PC-9 (cell line): ENCODE measurements at regions not wholly inside any gene's neighbourhood (a gene's known extent, or its start where the extent isn't known, plus 50 kb on each side); places are given as distances from the start of the nearest gene placed in this dataset.

ENCODE experiments used
- BruUV-seq: library from RNA; stranded (reverse); fragments of 400-500 nt; replicated peaks from 2 replicates; lab custom pipeline; 2021; lab: Mats Ljungman, UMichigan
- CTCF ChIA-PET: fragments of 300-600 bp; sonication (Branson Sonifier 250); formaldehyde crosslinking; loops from one replicate; lab custom pipeline; 2022; ENCODE audit warnings: antibody characterized with exemption; lab: Charles Lee
- POLR2A ChIA-PET: fragments of 300-600 bp; sonication (Branson Sonifier 250); formaldehyde crosslinking; loops from one replicate; lab custom pipeline; 2022; ENCODE audit warnings: antibody characterized with exemption; ENCODE audit not compliant: unreplicated experiment; lab: Charles Lee
- DNase-seq, 2 experiments: peaks; one replicate each; pipeline versions ENCODE4 v3.0.0 to v3.0.0-alpha.2; 2015 to 2022; ENCODE audit warnings: mixed read lengths in 1 of 2
- H2AFZ ChIP-seq: fragments of 200-600 bp; sonication (generic); 2 replicates; pipeline ENCODE4 v1.8.1; 2017; ENCODE audit warnings: antibody characterized with exemption
- H3F3A ChIP-seq: fragments of 200-600 bp; sonication (generic); 2 replicates; pipeline ENCODE4 v1.8.1; 2017; ENCODE audit warnings: antibody characterized with exemption, mild to moderate bottlenecking, low read depth; ENCODE audit not compliant: insufficient read depth
- H3K27ac ChIP-seq: fragments of 200-600 bp; sonication (generic); 2 replicates; pipeline ENCODE4 v1.6.1; 2016; ENCODE audit warnings: mixed run types
- H3K27me3 ChIP-seq: fragments of 200-600 bp; sonication (generic); 2 replicates; pipeline ENCODE4 v1.6.1; 2016; ENCODE audit warnings: low read depth, mixed run types; ENCODE audit not compliant: insufficient read depth
- H3K36me3 ChIP-seq: fragments of 200-600 bp; sonication (generic); 2 replicates; pipeline ENCODE4 v1.6.1; 2016; ENCODE audit warnings: low read depth, mixed run types
- H3K4me1 ChIP-seq: fragments of 200-600 bp; sonication (generic); replicated peaks from 2 replicates; pipeline ENCODE4 v1.6.1; 2016; ENCODE audit warnings: mixed run types; ENCODE audit not compliant: insufficient read depth
- H3K4me2 ChIP-seq: fragments of 200-600 bp; sonication (generic); 2 replicates; pipeline ENCODE4 v1.6.1; 2017; ENCODE audit warnings: mixed run types
- H3K4me3 ChIP-seq: fragments of 200-600 bp; sonication (generic); 2 replicates; pipeline ENCODE4 v1.6.1; 2016; ENCODE audit warnings: mixed run types
- H3K79me2 ChIP-seq: fragments of 200-600 bp; sonication (generic); 2 replicates; pipeline ENCODE4 v1.6.1; 2017; ENCODE audit warnings: low read depth, mixed run types
- H3K9me2 ChIP-seq: fragments of 200-600 bp; sonication (generic); 2 replicates; pipeline ENCODE4 v1.8.1; 2017; ENCODE audit warnings: mild to moderate bottlenecking; ENCODE audit not compliant: insufficient read depth
- H3K9me3 ChIP-seq: fragments of 200-600 bp; sonication (generic); 2 replicates; pipeline ENCODE4 v1.8.1; 2016; ENCODE audit warnings: low read depth; ENCODE audit not compliant: insufficient read depth
- H4K20me1 ChIP-seq: fragments of 200-600 bp; sonication (generic); 2 replicates; pipeline ENCODE4 v1.8.1; 2017; ENCODE audit not compliant: insufficient read depth
- EZH2 ChIP-seq: fragments of 200-600 bp; sonication (generic); IDR thresholded peaks from 2 replicates; pipeline ENCODE4 v1.8.0; 2017; ENCODE audit warnings: antibody characterized with exemption, low read depth
- intact Hi-C: fragments of 100-400 bp; cut with micrococcal nuclease; formaldehyde crosslinking; loops from one replicate; pipeline ENCODE4 v1.10.0; 2022; ENCODE audit not compliant: unreplicated experiment
- TF ChIP-seq, protein P1 (sequence below): fragments of 200-600 bp; sonication (generic); conservative IDR thresholded peaks from 2 replicates; pipeline ENCODE4 v1.6.1; 2017; ENCODE audit warnings: mixed run types, antibody characterized with exemption, mild to moderate bottlenecking, moderate library complexity

DNA sequence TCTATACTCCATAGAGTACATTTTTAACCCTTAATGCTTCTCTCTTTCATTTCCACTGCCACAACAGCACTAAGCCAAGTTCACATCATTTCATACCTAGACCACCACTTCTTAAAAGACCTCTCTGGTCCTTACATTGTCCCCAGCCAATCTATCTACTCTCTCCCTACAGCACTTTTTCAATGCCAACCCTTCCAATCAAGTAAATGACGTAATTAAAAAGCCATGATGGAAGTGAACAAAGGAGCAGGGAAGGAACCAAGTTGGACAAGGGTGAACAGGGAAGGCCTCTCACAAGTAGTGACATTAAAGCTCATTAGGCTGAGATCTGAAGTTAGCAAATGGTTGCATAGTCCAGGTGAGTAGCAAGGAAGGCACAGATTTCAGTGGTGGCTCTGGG is 195.1 kb upstream of the CCDC150 start:
- TF ChIP-seq EZH2, result no peak
- H3K4me3 ChIP-seq, result no peak overlapping the region
- no peaks in the 10 kb centered on the region for H3K9me2 ChIP-seq
- no peak overlapping the region for H3K4me2 ChIP-seq
- CTCF ChIA-PET, result no interaction called here
- H4K20me1 ChIP-seq, result no peaks in the 10 kb centered on the region
- no peak for DNase-seq
- intact Hi-C loops, result no loop called here
- H3K9me3 ChIP-seq, result no peaks in the 10 kb centered on the region
- H2AFZ ChIP-seq, result no peak overlapping the region
- no peaks in the 10 kb centered on the region for H3K4me1 ChIP-seq
- no peaks in the 10 kb centered on the region for H3F3A ChIP-seq
- no TSS peak for BruUV-seq
- H3K27ac ChIP-seq, result no peak overlapping the region
- no peaks in the 10 kb centered on the region for H3K36me3 ChIP-seq
- no peaks in the 10 kb centered on the region for H3K27me3 ChIP-seq
- H3K79me2 ChIP-seq, result no peaks in the 10 kb centered on the region
- POLR2A ChIA-PET, result no interaction called here

DNA sequence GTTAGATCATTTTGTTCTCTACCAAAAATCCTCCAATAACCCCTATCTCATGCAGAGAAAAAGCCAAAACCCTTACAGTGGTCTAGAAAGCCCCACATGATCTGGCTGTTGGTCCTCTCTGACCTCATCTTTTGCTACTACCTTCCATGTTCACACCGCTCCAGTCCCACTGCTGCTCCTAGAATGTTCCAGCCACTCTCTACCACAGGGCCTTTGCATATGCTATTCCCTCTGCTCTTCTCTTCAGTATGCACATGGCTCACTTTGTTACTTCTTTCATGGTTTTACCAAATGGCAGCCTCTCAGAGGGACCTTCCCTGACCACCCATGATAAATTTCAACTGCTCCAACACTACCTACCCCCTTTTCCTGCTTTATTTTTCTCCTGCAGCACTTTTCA is 193.5 kb upstream of the CCDC150 start:
- ChIA-PET CTCF (no interaction called here), POLR2A (no interaction called here)
- no peak overlapping the region for H3K4me2 ChIP-seq
- no peaks in the 10 kb centered on the region for H3K4me1 ChIP-seq
- H3K9me3 ChIP-seq, result no peaks in the 10 kb centered on the region
- H3K4me3 ChIP-seq, result no peak overlapping the region
- H3K9me2 ChIP-seq, result no peaks in the 10 kb centered on the region
- no peak overlapping the region for H3K27ac ChIP-seq
- no peaks in the 10 kb centered on the region for H3F3A ChIP-seq
- no TSS peak for BruUV-seq
- TF ChIP-seq, protein P1, sequence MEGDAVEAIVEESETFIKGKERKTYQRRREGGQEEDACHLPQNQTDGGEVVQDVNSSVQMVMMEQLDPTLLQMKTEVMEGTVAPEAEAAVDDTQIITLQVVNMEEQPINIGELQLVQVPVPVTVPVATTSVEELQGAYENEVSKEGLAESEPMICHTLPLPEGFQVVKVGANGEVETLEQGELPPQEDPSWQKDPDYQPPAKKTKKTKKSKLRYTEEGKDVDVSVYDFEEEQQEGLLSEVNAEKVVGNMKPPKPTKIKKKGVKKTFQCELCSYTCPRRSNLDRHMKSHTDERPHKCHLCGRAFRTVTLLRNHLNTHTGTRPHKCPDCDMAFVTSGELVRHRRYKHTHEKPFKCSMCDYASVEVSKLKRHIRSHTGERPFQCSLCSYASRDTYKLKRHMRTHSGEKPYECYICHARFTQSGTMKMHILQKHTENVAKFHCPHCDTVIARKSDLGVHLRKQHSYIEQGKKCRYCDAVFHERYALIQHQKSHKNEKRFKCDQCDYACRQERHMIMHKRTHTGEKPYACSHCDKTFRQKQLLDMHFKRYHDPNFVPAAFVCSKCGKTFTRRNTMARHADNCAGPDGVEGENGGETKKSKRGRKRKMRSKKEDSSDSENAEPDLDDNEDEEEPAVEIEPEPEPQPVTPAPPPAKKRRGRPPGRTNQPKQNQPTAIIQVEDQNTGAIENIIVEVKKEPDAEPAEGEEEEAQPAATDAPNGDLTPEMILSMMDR, result no peak
- TF ChIP-seq EZH2, result no peak
- H2AFZ ChIP-seq, result no peak overlapping the region
- no peaks in the 10 kb centered on the region for H3K79me2 ChIP-seq
- H3K36me3 ChIP-seq, result no peaks in the 10 kb centered on the region
- DNase-seq, result no peak
- intact Hi-C loops, result no loop called here
- H4K20me1 ChIP-seq, result no peaks in the 10 kb centered on the region
- no peaks in the 10 kb centered on the region for H3K27me3 ChIP-seq

GRCh38 chr2:196448407-196449079 is 191.0 kb upstream of the CCDC150 start:
- ChIA-PET POLR2A (no interaction called here), CTCF (no interaction called here)
- DNase-seq, result no peak
- Histone ChIP-seq H3K36me3 (no peaks in the 10 kb centered on the region), H3K4me1 (no peaks in the 10 kb centered on the region), H3K9me3 (no peaks in the 10 kb centered on the region), H3K27me3 (no peaks in the 10 kb centered on the region), H2AFZ (no peak overlapping the region), H3K4me2 (no peak overlapping the region), H3F3A (no peaks in the 10 kb centered on the region), H3K27ac (no peak overlapping the region), H3K4me3 (no peak overlapping the region), H3K9me2 (no peaks in the 10 kb centered on the region), H4K20me1 (no peaks in the 10 kb centered on the region), H3K79me2 (no peaks in the 10 kb centered on the region)
- TF ChIP-seq EZH2, result no peak
- TF ChIP-seq, protein P1, result no peak
- no TSS peak for BruUV-seq
- intact Hi-C loops, result no loop called here

DNA sequence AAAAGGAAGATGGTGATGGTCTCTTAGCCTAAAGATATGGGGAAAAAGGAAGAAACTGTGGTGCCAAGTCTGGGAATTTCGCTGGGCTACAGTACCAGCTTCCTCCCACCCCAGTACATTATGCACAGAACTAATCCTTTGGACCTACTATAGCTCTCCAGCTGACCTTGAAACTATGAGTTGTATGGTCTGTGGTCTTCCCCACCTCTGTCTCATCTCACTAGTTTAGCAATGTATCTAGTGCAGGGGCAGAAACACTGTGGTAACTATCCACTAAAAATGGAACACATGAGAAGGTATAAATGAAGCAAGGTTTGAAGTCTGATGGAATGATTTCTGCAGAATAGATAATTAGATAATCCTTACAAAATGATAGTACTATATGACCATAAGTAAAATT is 190.4 kb upstream of the CCDC150 start:
- H3K4me3 ChIP-seq, result no peak overlapping the region
- H4K20me1 ChIP-seq, result no peaks in the 10 kb centered on the region
- no peaks in the 10 kb centered on the region for H3K27me3 ChIP-seq
- H3K4me1 ChIP-seq, result no peaks in the 10 kb centered on the region
- no peaks in the 10 kb centered on the region for H3K9me2 ChIP-seq
- H3F3A ChIP-seq, result no peaks in the 10 kb centered on the region
- no peaks in the 10 kb centered on the region for H3K36me3 ChIP-seq
- ChIA-PET POLR2A (no interaction called here), CTCF (no interaction called here)
- BruUV-seq, result no TSS peak
- TF ChIP-seq EZH2, result no peak
- DNase-seq, result no peak
- H3K9me3 ChIP-seq, result no peaks in the 10 kb centered on the region
- intact Hi-C loops, result no loop called here
- no peaks in the 10 kb centered on the region for H3K79me2 ChIP-seq
- no peak overlapping the region for H2AFZ ChIP-seq
- H3K4me2 ChIP-seq, result no peak overlapping the region
- no peak overlapping the region for H3K27ac ChIP-seq
